PFSK-1 (cell line): ENCODE measurements at regions not wholly inside any gene's neighbourhood (a gene's known extent, or its start where the extent isn't known, plus 50 kb on each side); places are given as distances from the start of the nearest gene placed in this dataset.

Experiments used
- FOXP2 ChIP-seq: optimal IDR thresholded peaks from 2 replicates; pipeline ENCODE3; 2011; ENCODE audit warnings: borderline replicate concordance, control low read depth, inconsistent platforms; ENCODE audit not compliant: insufficient read depth; ENCODE audit errors: extremely low read length, extremely low read depth
- POLR2AphosphoS5 ChIP-seq: IDR thresholded peaks from 2 replicates; pipeline ENCODE4 v1.6.1; 2012; ENCODE audit warnings: low read depth, mild to moderate bottlenecking, control low read depth, low read length, moderate library complexity
- SIN3A ChIP-seq: IDR thresholded peaks from 2 replicates; pipeline ENCODE4 v1.6.1; 2012; ENCODE audit warnings: mild to moderate bottlenecking, low read length, moderate library complexity, borderline replicate concordance; ENCODE audit not compliant: insufficient read depth
- TAF1 ChIP-seq: IDR thresholded peaks from 2 replicates; pipeline ENCODE4 v1.6.1; 2012; ENCODE audit warnings: low read length, control low read depth, borderline replicate concordance; ENCODE audit not compliant: insufficient read depth
- TF ChIP-seq, protein P1 (sequence below), 2 experiments: IDR thresholded peaks; 2 replicates each; pipeline versions ENCODE4 v1.6.1 to v1.8.0; 2011 to 2012; ENCODE audit warnings: low read depth in 2 of 2, low read length in 2 of 2, control low read depth in 1 of 2, inconsistent platforms in 1 of 2, mild to moderate bottlenecking in 1 of 2, moderate library complexity in 1 of 2; ENCODE audit not compliant: insufficient read depth in 1 of 2

GRCh38 chr15:62495670-62496614 is 330.9 kb upstream of the C2CD4B start:
- no peak for TF ChIP-seq FOXP2
- TF ChIP-seq SIN3A, result no peak
- TF ChIP-seq, protein P1, sequence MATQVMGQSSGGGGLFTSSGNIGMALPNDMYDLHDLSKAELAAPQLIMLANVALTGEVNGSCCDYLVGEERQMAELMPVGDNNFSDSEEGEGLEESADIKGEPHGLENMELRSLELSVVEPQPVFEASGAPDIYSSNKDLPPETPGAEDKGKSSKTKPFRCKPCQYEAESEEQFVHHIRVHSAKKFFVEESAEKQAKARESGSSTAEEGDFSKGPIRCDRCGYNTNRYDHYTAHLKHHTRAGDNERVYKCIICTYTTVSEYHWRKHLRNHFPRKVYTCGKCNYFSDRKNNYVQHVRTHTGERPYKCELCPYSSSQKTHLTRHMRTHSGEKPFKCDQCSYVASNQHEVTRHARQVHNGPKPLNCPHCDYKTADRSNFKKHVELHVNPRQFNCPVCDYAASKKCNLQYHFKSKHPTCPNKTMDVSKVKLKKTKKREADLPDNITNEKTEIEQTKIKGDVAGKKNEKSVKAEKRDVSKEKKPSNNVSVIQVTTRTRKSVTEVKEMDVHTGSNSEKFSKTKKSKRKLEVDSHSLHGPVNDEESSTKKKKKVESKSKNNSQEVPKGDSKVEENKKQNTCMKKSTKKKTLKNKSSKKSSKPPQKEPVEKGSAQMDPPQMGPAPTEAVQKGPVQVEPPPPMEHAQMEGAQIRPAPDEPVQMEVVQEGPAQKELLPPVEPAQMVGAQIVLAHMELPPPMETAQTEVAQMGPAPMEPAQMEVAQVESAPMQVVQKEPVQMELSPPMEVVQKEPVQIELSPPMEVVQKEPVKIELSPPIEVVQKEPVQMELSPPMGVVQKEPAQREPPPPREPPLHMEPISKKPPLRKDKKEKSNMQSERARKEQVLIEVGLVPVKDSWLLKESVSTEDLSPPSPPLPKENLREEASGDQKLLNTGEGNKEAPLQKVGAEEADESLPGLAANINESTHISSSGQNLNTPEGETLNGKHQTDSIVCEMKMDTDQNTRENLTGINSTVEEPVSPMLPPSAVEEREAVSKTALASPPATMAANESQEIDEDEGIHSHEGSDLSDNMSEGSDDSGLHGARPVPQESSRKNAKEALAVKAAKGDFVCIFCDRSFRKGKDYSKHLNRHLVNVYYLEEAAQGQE (IDR thresholded peaks at IDR 0.05; ENCODE audit: insufficient read depth in 1 of 2, low read depth in 2 of 2, low read length in 2 of 2), result no peak
- no peak for TF ChIP-seq TAF1
- TF ChIP-seq POLR2AphosphoS5, result no peak

DNA sequence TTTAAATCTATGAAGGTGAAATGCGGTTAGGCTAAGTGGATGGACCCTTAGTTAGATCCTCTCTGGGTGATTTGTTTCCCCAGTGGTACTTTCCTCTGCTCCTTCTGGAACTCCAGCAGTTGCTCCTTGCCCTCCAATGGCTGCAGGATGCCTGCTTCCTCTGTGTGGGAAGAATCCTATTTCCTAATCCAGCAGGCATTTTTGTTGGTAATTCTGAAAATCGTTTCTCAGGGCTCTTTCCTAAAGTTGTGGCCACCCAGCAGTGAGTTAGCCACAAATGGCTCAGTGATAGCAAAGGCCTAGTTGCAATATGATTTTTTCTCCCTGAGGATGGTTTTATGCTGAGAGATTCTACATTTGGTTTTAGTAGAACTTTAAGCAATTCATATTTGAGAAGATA is 332.3 kb upstream of the C2CD4B start:
- no peak for TF ChIP-seq TAF1
- no peak for TF ChIP-seq FOXP2
- no peak for TF ChIP-seq POLR2AphosphoS5
- no peak for TF ChIP-seq SIN3A

- TF ChIP-seq POLR2AphosphoS5, result no peak
- no peak for TF ChIP-seq TAF1
- TF ChIP-seq, protein P1 (IDR thresholded peaks at IDR 0.05; ENCODE audit: insufficient read depth in 1 of 2, low read depth in 2 of 2, low read length in 2 of 2), result no peak
- no peak for TF ChIP-seq SIN3A
- no peak for TF ChIP-seq FOXP2
These were observed 333.2 kb upstream of the C2CD4B start for GRCh38 chr15:62498278-62498677.

GRCh38 chr15:62498712-62499111 is 333.6 kb upstream of the C2CD4B start:
- TF ChIP-seq TAF1, result no peak
- TF ChIP-seq SIN3A, result no peak
- TF ChIP-seq, protein P1 (IDR thresholded peaks at IDR 0.05; ENCODE audit: insufficient read depth in 1 of 2, low read depth in 2 of 2, low read length in 2 of 2), result no peak
- no peak for TF ChIP-seq FOXP2
- no peak for TF ChIP-seq POLR2AphosphoS5

DNA sequence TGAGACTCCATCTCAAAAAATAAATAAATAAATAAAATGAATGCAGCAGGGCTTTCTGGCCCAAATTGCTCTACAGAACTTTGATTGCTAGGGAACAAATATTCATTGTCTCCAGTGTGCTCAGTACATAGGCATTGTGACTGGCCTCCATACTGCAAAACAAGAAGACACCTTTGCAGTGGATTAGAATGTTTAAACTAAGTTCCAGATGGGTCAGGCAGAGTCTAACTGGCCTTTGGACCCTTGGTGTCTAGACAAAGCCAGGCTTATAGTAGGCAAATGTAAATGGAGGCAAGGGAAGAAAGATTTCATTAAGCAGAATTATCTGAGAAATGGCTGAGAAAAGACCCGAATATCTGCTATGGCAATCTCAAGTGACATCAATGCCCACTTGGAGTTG is 335.2 kb upstream of the C2CD4B start:
- no peak for TF ChIP-seq SIN3A
- no peak for TF ChIP-seq FOXP2
- no peak for TF ChIP-seq POLR2AphosphoS5
- TF ChIP-seq, protein P1 (IDR thresholded peaks at IDR 0.05; ENCODE audit: insufficient read depth in 1 of 2, low read depth in 2 of 2, low read length in 2 of 2), result no peak
- no peak for TF ChIP-seq TAF1
